ENCODE measurements at regions not wholly inside any gene's neighbourhood (a gene's known extent, or its start where the extent isn't known, plus 50 kb on each side); places are given as distances from the start of the nearest gene placed in this dataset.

GRCh38 chr6:134683783-134684422 is 266.0 kb downstream of the ALDH8A1 start:
- Histone ChIP-seq H3K4me3 (ENCODE audit: low read length) (no peak overlapping the region), H3K9me3 (replicated peaks; ENCODE audit: insufficient read depth, low read length) (no peaks in the 10 kb centered on the region), H4K20me1 (ENCODE audit: insufficient read depth, low read length) (no peaks in the 10 kb centered on the region), H3F3A (ENCODE audit: insufficient read depth, low read length) (no peaks in the 10 kb centered on the region), H3K9ac (ENCODE audit: low read length) (no peak overlapping the region), H3K79me2 (ENCODE audit: low read length) (no peaks in the 10 kb centered on the region), H3K9me2 (replicated peaks; ENCODE audit: insufficient read depth, low read length) (no peaks in the 10 kb centered on the region), H3K4me2 (ENCODE audit: low read depth, low read length) (no peak overlapping the region), H3K4me1 (ENCODE audit: low read length) (no peaks in the 10 kb centered on the region), H3K36me3 (replicated peaks; ENCODE audit: insufficient read depth, low read length) (no peaks in the 10 kb centered on the region), H3K27ac (ENCODE audit: low read length) (no peak overlapping the region), H3K27me3 (replicated peaks; ENCODE audit: insufficient read depth, low read length) (no peaks in the 10 kb centered on the region), H2AFZ (ENCODE audit: low read length) (no peak overlapping the region)
- TF ChIP-seq EZH2 (optimal IDR thresholded peaks at IDR 0.05; ENCODE audit: low read depth, low read length): no peak
- TF ChIP-seq CTCF (IDR thresholded peaks at IDR 0.05; ENCODE audit: low read length): no peak
- no peak for TF ChIP-seq EZH2phosphoT487 (IDR thresholded peaks at IDR 0.05; ENCODE audit: low read length)
- no peak for DNase-seq

GRCh38 chr6:134680433-134680832 is 269.5 kb downstream of the ALDH8A1 start:
- H3F3A ChIP-seq (ENCODE audit: insufficient read depth, low read length): no peaks in the 10 kb centered on the region
- H3K9ac ChIP-seq (ENCODE audit: low read length): no peak overlapping the region
- H3K4me3 ChIP-seq (ENCODE audit: low read length): no peak overlapping the region
- H3K27me3 ChIP-seq (replicated peaks; ENCODE audit: insufficient read depth, low read length): no peaks in the 10 kb centered on the region
- DNase-seq: no peak
- no peak overlapping the region for H3K27ac ChIP-seq (ENCODE audit: low read length)
- H4K20me1 ChIP-seq (ENCODE audit: insufficient read depth, low read length): no peaks in the 10 kb centered on the region
- H2AFZ ChIP-seq (ENCODE audit: low read length): no peak overlapping the region
- H3K9me2 ChIP-seq (replicated peaks; ENCODE audit: insufficient read depth, low read length): no peaks in the 10 kb centered on the region
- H3K36me3 ChIP-seq (replicated peaks; ENCODE audit: insufficient read depth, low read length): no peaks in the 10 kb centered on the region
- no peaks in the 10 kb centered on the region for H3K9me3 ChIP-seq (replicated peaks; ENCODE audit: insufficient read depth, low read length)
- TF ChIP-seq CTCF (IDR thresholded peaks at IDR 0.05; ENCODE audit: low read length) (no peak), EZH2 (optimal IDR thresholded peaks at IDR 0.05; ENCODE audit: low read depth, low read length) (no peak), EZH2phosphoT487 (IDR thresholded peaks at IDR 0.05; ENCODE audit: low read length) (no peak)
- no peaks in the 10 kb centered on the region for H3K79me2 ChIP-seq (ENCODE audit: low read length)
- H3K4me2 ChIP-seq (ENCODE audit: low read depth, low read length): no peak overlapping the region
- no peaks in the 10 kb centered on the region for H3K4me1 ChIP-seq (ENCODE audit: low read length)

DNA sequence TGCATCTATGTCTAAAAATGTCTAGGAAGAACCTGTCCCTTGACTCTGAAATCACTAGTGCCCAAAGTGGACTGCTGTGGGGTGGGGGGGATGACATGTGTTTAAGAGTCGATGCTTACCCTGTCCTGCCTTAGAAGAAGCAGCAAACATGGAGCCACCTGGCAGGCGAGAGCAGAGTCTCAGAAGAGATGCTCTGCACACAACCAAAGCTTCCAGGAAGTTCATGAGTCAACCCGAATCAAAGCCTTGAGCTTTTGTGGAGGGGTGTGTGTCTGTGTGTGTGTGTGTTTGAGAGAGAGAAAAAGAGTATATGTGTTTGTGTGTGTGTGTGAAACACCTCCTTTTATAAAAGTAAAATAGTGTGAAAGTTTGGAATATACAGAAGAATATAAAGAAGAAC is 269.9 kb downstream of the ALDH8A1 start:
- no peak for DNase-seq

GRCh38 chr6:134678436-134678889 is 271.4 kb downstream of the ALDH8A1 start:
- no peak overlapping the region for H3K9ac ChIP-seq (ENCODE audit: low read length)
- H2AFZ ChIP-seq (ENCODE audit: low read length): no peak overlapping the region
- no peaks in the 10 kb centered on the region for H4K20me1 ChIP-seq (ENCODE audit: insufficient read depth, low read length)
- H3K79me2 ChIP-seq (ENCODE audit: low read length): no peaks in the 10 kb centered on the region
- H3K9me3 ChIP-seq (replicated peaks; ENCODE audit: insufficient read depth, low read length): no peaks in the 10 kb centered on the region
- DNase-seq: no peak
- no peak overlapping the region for H3K4me3 ChIP-seq (ENCODE audit: low read length)
- H3K4me2 ChIP-seq (ENCODE audit: low read depth, low read length): no peak overlapping the region
- H3F3A ChIP-seq (ENCODE audit: insufficient read depth, low read length): no peaks in the 10 kb centered on the region
- no peaks in the 10 kb centered on the region for H3K27me3 ChIP-seq (replicated peaks; ENCODE audit: insufficient read depth, low read length)
- H3K9me2 ChIP-seq (replicated peaks; ENCODE audit: insufficient read depth, low read length): no peaks in the 10 kb centered on the region
- no peaks in the 10 kb centered on the region for H3K36me3 ChIP-seq (replicated peaks; ENCODE audit: insufficient read depth, low read length)
- no peak for TF ChIP-seq CTCF (IDR thresholded peaks at IDR 0.05; ENCODE audit: low read length)
- TF ChIP-seq EZH2 (optimal IDR thresholded peaks at IDR 0.05; ENCODE audit: low read depth, low read length): no peak
- TF ChIP-seq EZH2phosphoT487 (IDR thresholded peaks at IDR 0.05; ENCODE audit: low read length): no peak
- H3K4me1 ChIP-seq (ENCODE audit: low read length): no peaks in the 10 kb centered on the region
- no peak overlapping the region for H3K27ac ChIP-seq (ENCODE audit: low read length)

More for the DNA sequence above, 269.9 kb downstream of the ALDH8A1 start:
- H4K20me1 ChIP-seq (ENCODE audit: insufficient read depth, low read length): no peaks in the 10 kb centered on the region
- H3K4me3 ChIP-seq (ENCODE audit: low read length): no peak overlapping the region
- no peak overlapping the region for H3K27ac ChIP-seq (ENCODE audit: low read length)
- H2AFZ ChIP-seq (ENCODE audit: low read length): no peak overlapping the region
- H3K36me3 ChIP-seq (replicated peaks; ENCODE audit: insufficient read depth, low read length): no peaks in the 10 kb centered on the region
- H3K79me2 ChIP-seq (ENCODE audit: low read length): no peaks in the 10 kb centered on the region
- no peaks in the 10 kb centered on the region for H3K9me2 ChIP-seq (replicated peaks; ENCODE audit: insufficient read depth, low read length)
- no peaks in the 10 kb centered on the region for H3K4me1 ChIP-seq (ENCODE audit: low read length)
- H3K9ac ChIP-seq (ENCODE audit: low read length): no peak overlapping the region
- TF ChIP-seq EZH2 (optimal IDR thresholded peaks at IDR 0.05; ENCODE audit: low read depth, low read length) (no peak), EZH2phosphoT487 (IDR thresholded peaks at IDR 0.05; ENCODE audit: low read length) (no peak)
- H3K9me3 ChIP-seq (replicated peaks; ENCODE audit: insufficient read depth, low read length): no peaks in the 10 kb centered on the region
- no peak overlapping the region for H3K4me2 ChIP-seq (ENCODE audit: low read depth, low read length)
- H3K27me3 ChIP-seq (replicated peaks; ENCODE audit: insufficient read depth, low read length): no peaks in the 10 kb centered on the region
- H3F3A ChIP-seq (ENCODE audit: insufficient read depth, low read length): no peaks in the 10 kb centered on the region
